ENCODE measurements at regions not wholly inside any gene's neighbourhood (a gene's known extent, or its start where the extent isn't known, plus 50 kb on each side); places are given as distances from the start of the nearest gene placed in this dataset.

DNA sequence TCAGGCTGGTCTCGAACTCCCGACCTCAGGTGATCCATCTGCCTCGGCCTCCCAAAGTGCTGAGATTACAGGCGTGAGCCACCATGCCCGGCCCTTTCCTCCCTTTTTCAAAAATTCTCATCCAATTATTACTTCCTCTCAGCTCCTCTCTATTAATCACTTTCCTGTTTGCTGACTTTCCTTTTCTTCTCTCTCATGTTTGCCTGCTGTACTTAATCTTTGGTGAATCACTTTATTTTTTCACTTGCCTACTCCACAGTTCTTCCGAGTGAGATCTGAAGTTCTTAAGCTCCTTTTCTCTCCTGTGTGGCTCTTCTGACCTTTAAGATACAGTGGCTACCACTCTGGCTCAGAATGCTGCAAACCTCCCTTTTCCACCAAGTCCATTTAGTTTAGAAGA is 126.3 kb upstream of the SERTAD2 start:
- WGBS, 2 donors, result 84 to 93% methylated on average over 6 of the region's 6 CpGs
- FAIRE-seq, result no peak
- Histone ChIP-seq H3K4me1 (no peaks in the 10 kb centered on the region), H3K27me3 (no peaks in the 10 kb centered on the region), H3K9me3 (no peaks in the 10 kb centered on the region), H3K36me3 (no peaks in the 10 kb centered on the region), H3K4me3 (no peak overlapping the region), H3K27ac (no peak overlapping the region)
- no peak for ATAC-seq
- TF ChIP-seq, protein P1, sequence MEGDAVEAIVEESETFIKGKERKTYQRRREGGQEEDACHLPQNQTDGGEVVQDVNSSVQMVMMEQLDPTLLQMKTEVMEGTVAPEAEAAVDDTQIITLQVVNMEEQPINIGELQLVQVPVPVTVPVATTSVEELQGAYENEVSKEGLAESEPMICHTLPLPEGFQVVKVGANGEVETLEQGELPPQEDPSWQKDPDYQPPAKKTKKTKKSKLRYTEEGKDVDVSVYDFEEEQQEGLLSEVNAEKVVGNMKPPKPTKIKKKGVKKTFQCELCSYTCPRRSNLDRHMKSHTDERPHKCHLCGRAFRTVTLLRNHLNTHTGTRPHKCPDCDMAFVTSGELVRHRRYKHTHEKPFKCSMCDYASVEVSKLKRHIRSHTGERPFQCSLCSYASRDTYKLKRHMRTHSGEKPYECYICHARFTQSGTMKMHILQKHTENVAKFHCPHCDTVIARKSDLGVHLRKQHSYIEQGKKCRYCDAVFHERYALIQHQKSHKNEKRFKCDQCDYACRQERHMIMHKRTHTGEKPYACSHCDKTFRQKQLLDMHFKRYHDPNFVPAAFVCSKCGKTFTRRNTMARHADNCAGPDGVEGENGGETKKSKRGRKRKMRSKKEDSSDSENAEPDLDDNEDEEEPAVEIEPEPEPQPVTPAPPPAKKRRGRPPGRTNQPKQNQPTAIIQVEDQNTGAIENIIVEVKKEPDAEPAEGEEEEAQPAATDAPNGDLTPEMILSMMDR (IDR thresholded peaks at IDR 0.05), result no peak
- DNase-seq, result no peak
- intact Hi-C loops (cut with DNase I), result no loop called here

DNA sequence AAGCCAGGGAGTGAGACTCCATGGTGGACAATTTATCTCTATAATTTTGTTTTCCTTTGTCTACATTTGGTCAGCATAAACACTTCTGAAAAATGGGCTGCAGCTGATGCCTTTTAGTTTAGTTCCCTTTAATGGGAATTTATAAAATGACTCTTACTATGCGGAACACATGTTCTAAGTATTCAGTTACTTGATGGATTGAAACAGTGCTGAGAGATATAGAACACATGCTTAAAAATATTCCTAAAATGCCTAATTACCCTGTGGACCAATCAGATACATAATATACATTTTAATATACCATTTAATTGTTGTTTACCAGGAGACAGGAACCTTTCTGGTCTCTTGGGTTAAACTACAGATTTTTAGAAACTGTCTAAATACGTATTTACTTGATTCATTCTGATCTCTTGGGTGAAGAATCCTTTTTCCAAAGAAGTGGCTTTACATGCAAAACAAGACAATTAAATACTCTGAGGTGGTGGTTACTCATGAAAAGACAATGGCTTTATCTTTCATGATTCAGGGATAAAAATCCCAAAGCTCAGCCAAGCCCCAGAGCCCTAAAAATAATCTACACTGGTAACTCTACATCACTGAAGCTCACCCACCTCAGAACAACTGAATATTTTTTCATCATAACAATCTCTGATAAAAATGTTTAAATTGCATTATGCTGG is 128.1 kb upstream of the SERTAD2 start:
- no peak overlapping the region for H3K4me3 ChIP-seq
- FAIRE-seq, result no peak
- no peak for ATAC-seq
- H3K27me3 ChIP-seq, result no peaks in the 10 kb centered on the region
- no peaks in the 10 kb centered on the region for H3K36me3 ChIP-seq
- WGBS, 2 donors, result 96 to 99% methylated on average over 2 of the region's 2 CpGs
- DNase-seq, result no peak
- H3K9me3 ChIP-seq, result no peaks in the 10 kb centered on the region
- H3K4me1 ChIP-seq, result no peaks in the 10 kb centered on the region
- intact Hi-C loops (cut with DNase I), result no loop called here
- H3K27ac ChIP-seq, result no peak overlapping the region
- TF ChIP-seq, protein P1 (IDR thresholded peaks at IDR 0.05), result no peak

DNA sequence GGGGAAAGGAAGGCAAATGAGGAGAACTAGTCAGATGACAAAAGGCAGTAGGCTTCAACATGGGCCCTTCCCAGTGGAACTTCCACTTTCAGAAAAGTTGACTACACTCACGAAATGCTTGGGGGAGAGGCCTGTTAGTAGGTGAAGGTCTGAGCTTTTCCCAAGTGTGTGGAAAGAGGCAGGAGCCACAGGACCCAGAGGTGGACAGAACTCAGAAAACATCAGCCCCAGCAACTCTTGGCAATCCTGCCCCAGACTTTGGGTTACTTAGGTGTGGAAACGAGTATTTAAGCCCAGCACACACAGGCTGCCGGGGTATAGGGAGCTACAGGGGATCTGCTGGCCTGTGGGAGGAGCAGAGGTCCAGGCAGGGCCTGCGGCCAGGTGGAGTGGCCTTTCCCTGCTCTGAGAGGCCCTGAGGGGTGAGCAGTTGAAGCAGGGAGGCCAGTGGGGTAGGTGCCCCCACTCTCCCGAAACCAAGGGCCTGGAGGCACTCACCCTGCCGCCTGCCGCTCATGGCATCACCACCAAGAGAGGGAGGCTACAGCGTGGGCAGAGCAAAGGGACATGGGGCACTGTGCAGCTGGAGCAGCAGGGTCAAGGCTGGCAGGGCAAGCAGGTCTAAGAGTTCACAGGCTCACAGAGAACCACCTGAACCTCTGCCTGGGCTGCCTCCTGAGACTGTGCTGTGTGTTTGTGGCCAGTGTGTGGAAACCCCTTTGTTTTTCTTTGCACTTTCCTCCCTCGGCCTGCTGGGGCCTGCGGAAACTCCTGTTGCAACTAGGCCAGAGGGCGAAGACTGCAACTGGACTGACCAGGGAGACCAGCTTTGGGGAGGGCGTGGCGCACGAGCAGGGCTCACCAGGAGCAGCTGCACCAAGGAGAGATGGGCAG is 130.7 kb upstream of the SERTAD2 start:
- intact Hi-C loops (cut with DNase I), result no loop called here
- H3K4me1 ChIP-seq, result no peaks in the 10 kb centered on the region
- ATAC-seq, result peak in 1 of 4 donors; percentile 31
- no peak for FAIRE-seq
- WGBS, 2 donors, result 87 to 88% methylated on average over 14 of the region's 14 CpGs
- TF ChIP-seq, protein P1 (IDR thresholded peaks at IDR 0.05), result no peak
- no peaks in the 10 kb centered on the region for H3K27me3 ChIP-seq
- no peak overlapping the region for H3K4me3 ChIP-seq
- peak in 1 of 6 donors; percentile 38 for DNase-seq
- no peaks in the 10 kb centered on the region for H3K9me3 ChIP-seq
- H3K27ac ChIP-seq, result no peak overlapping the region
- no peaks in the 10 kb centered on the region for H3K36me3 ChIP-seq

DNA sequence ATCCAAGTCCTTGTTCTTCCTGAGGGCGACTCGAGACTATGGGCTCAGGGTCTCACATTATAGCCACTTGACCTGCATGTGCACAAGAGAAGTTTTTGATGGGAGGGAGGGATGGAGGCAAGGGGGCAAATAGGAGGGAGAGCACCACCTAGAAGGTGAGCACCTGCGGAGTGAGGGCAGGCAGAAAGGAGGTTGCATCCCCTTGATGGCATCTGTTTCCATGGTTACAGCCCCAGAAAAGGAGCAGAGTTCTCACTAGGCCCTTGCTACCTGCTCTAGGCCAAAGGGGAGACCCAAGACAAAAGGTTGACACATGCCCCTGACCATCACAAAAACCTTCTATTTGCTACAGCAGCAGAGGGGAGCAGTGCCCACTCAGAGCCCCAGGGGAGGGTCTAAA is 131.5 kb upstream of the SERTAD2 start:
- WGBS, 2 donors, result 93 to 95% methylated on average over 3 of the region's 3 CpGs
- no peak for ATAC-seq
- peaks cover 0 to 5% (median 0%) of the 10 kb centered on the region in 3 donors for H3K4me1 ChIP-seq

More for the DNA sequence above, 131.5 kb upstream of the SERTAD2 start:
- no peaks in the 10 kb centered on the region for H3K36me3 ChIP-seq
- H3K27me3 ChIP-seq, result no peaks in the 10 kb centered on the region
- intact Hi-C loops (cut with DNase I), result no loop called here
- FAIRE-seq (no peak), DNase-seq (no peak)
- TF ChIP-seq, protein P1 (IDR thresholded peaks at IDR 0.05), result no peak
- H3K27ac ChIP-seq, result no peak overlapping the region
- H3K9me3 ChIP-seq, result no peaks in the 10 kb centered on the region
- H3K4me3 ChIP-seq, result no peak overlapping the region

All from pancreas (tissue), 10 donors.